ENCODE measurements at regions not wholly inside any gene's neighbourhood (a gene's known extent, or its start where the extent isn't known, plus 50 kb on each side); places are given as distances from the start of the nearest gene placed in this dataset.

DNA sequence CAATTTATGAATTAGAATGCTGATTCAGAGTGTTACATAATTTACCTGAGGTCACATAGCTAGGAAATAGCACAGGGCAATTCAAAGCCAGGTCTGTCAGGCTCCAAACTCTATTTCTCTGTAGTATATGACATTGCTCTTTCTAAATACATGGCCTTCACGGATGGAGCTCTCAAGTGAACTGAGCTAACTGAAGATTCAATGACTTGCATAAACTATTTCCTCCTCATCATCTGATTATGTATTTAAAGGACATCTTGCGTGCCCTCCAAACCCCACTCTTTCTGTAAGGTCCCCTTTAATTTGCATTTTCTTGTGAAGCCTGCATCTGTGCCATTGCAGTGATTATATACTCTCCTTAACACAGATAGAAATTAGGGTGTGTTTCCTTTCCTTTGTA is 537.4 kb upstream of the VRK2 start:
- H3K4me3 Mint-ChIP-seq (ENCODE audit: unreplicated experiment), result no peak overlapping the region
- TF ChIP-seq, protein P1, sequence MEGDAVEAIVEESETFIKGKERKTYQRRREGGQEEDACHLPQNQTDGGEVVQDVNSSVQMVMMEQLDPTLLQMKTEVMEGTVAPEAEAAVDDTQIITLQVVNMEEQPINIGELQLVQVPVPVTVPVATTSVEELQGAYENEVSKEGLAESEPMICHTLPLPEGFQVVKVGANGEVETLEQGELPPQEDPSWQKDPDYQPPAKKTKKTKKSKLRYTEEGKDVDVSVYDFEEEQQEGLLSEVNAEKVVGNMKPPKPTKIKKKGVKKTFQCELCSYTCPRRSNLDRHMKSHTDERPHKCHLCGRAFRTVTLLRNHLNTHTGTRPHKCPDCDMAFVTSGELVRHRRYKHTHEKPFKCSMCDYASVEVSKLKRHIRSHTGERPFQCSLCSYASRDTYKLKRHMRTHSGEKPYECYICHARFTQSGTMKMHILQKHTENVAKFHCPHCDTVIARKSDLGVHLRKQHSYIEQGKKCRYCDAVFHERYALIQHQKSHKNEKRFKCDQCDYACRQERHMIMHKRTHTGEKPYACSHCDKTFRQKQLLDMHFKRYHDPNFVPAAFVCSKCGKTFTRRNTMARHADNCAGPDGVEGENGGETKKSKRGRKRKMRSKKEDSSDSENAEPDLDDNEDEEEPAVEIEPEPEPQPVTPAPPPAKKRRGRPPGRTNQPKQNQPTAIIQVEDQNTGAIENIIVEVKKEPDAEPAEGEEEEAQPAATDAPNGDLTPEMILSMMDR (IDR thresholded peaks at IDR 0.05; ENCODE audit: unreplicated experiment), result no peak
- no peaks in the 10 kb centered on the region for H3K27me3 Mint-ChIP-seq (ENCODE audit: insufficient read depth, unreplicated experiment)
- CTCF ChIA-PET, result interaction anchor here (0.7 to 3.0 kb wide), 5 partner anchors 9 to 1326 kb away, joined by 3 to 17 read pairs (median 7); partner anchors contain the start of gene CCDC85A
- no TSS peak for BruUV-seq (replicated peaks)
- intact Hi-C loops (cut with micrococcal nuclease), result no loop called here
- H3K9me3 Mint-ChIP-seq (ENCODE audit: unreplicated experiment), result no peaks in the 10 kb centered on the region
- POLR2A ChIA-PET, result no interaction called here
- H3K36me3 Mint-ChIP-seq (ENCODE audit: insufficient read depth, unreplicated experiment), result no peaks in the 10 kb centered on the region
- no peaks in the 10 kb centered on the region for H3K4me1 Mint-ChIP-seq (ENCODE audit: insufficient read depth, unreplicated experiment)
- no peak for DNase-seq (ENCODE audit: unreplicated experiment)
- no peak overlapping the region for H3K27ac Mint-ChIP-seq (ENCODE audit: low read depth, unreplicated experiment)

DNA sequence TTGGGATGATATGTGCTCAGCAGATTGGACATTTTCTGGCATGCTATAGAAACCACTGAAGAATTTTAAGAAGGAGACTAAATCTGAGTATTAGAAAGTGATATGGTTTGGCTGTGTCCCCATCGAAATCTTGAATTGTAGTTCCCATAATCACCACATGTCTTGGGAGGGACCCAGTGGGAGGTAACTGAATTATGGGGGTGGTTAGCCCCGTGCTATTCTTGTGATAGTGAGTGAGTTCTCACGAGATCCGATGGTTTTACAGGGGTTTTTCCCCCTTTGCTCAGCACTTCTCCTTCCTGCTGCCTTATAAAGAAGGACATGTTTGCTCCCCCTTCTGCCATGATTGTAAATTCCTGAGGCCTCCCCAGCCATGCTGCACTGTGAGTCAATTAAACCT is 535.9 kb upstream of the VRK2 start:
- no peak overlapping the region for H3K4me3 Mint-ChIP-seq (ENCODE audit: unreplicated experiment)
- ChIA-PET POLR2A (no interaction called here), CTCF (interaction anchor here (0.7 kb wide), 2 partner anchors 789 to 1793 kb away, joined by 3 to 4 read pairs; no protein-coding TSS in a partner anchor)
- H3K27me3 Mint-ChIP-seq (ENCODE audit: insufficient read depth, unreplicated experiment), result no peaks in the 10 kb centered on the region
- H3K36me3 Mint-ChIP-seq (ENCODE audit: insufficient read depth, unreplicated experiment), result no peaks in the 10 kb centered on the region
- H3K9me3 Mint-ChIP-seq (ENCODE audit: unreplicated experiment), result no peaks in the 10 kb centered on the region
- intact Hi-C loops (cut with micrococcal nuclease), result loop anchor here (10.0 kb wide), 1 partner anchor 1436 kb away; no protein-coding TSS in a partner anchor
- TF ChIP-seq, protein P1 (IDR thresholded peaks at IDR 0.05; ENCODE audit: unreplicated experiment), result peak; percentile 11
- H3K27ac Mint-ChIP-seq (ENCODE audit: low read depth, unreplicated experiment), result no peak overlapping the region
- DNase-seq (ENCODE audit: unreplicated experiment), result no peak
- H3K4me1 Mint-ChIP-seq (ENCODE audit: insufficient read depth, unreplicated experiment), result no peaks in the 10 kb centered on the region
- no TSS peak for BruUV-seq (replicated peaks)

DNA sequence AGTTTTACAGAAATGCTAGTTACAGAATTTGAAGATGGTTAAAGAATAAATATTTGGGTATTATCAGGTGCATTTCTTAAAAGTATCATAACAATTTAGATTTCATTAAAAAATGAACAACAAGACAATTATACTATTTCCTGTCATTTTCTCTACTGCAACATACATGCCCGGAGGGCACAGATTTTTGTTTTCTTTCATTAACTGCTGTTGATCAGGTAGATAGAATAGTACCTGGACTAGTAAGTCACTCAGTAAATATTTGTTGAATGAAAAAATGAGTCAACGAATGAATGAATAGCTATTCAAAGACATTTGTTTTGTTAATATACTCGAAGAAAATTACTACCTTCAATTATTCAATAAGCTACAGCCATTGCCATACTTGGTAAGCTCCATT is 531.2 kb upstream of the VRK2 start:
- H3K27ac Mint-ChIP-seq (ENCODE audit: low read depth, unreplicated experiment), result no peak overlapping the region
- intact Hi-C loops (cut with micrococcal nuclease), result loop anchor here (5.0 to 10.0 kb wide), 2 partner anchors 773 to 1441 kb away; no protein-coding TSS in a partner anchor
- no peaks in the 10 kb centered on the region for H3K4me1 Mint-ChIP-seq (ENCODE audit: insufficient read depth, unreplicated experiment)
- no peak overlapping the region for H3K4me3 Mint-ChIP-seq (ENCODE audit: unreplicated experiment)
- CTCF ChIA-PET, result interaction anchor here (0.6 to 1.8 kb wide), 7 partner anchors 763 to 1385 kb away, joined by 3 to 9 read pairs (median 4); partner anchors contain the start of gene CCDC85A
- TF ChIP-seq, protein P1 (IDR thresholded peaks at IDR 0.05; ENCODE audit: unreplicated experiment), result no peak
- BruUV-seq (replicated peaks), result no TSS peak
- H3K9me3 Mint-ChIP-seq (ENCODE audit: unreplicated experiment), result no peaks in the 10 kb centered on the region
- POLR2A ChIA-PET, result no interaction called here
- no peaks in the 10 kb centered on the region for H3K36me3 Mint-ChIP-seq (ENCODE audit: insufficient read depth, unreplicated experiment)
- DNase-seq (ENCODE audit: unreplicated experiment), result no peak
- no peaks in the 10 kb centered on the region for H3K27me3 Mint-ChIP-seq (ENCODE audit: insufficient read depth, unreplicated experiment)

DNA sequence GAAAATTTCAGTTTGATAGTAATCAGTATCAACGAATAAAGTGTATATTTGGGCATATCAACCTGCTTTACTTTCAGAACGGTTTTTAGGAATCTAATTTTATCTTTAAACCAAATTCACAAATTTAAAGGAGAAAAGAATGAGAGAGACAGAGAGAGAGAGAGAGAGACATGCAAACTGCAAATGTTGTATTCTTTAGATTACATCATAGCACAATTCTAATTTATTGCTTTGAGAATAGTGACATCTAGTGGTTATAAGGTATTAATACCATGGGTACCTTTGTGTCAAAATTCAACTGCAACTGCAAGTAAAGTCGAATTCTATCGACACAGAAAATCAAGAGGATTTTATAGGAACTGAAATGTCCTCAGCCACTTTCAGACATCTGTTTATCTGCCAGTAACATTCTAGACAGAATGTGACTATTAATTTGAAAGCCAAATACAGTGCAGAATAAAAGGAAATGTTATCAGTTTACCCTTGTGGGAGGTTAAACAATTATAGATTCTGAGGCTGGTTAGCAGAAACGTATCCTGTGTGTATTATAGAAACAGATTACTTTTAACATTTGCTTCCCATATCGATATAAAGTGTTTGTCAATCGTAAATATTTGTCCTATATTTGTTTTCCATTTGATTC is 529.8 kb upstream of the VRK2 start:
- no peaks in the 10 kb centered on the region for H3K27me3 Mint-ChIP-seq (ENCODE audit: insufficient read depth, unreplicated experiment)
- no TSS peak for BruUV-seq (replicated peaks)
- DNase-seq (ENCODE audit: unreplicated experiment), result peak; percentile 38

More for the DNA sequence above, 529.8 kb upstream of the VRK2 start:
- no peak overlapping the region for H3K4me3 Mint-ChIP-seq (ENCODE audit: unreplicated experiment)
- H3K4me1 Mint-ChIP-seq (ENCODE audit: insufficient read depth, unreplicated experiment), result no peaks in the 10 kb centered on the region
- ChIA-PET POLR2A (no interaction called here), CTCF (interaction anchor here (0.6 to 4.1 kb wide), 6 partner anchors 18 to 1334 kb away, joined by 3 to 18 read pairs (median 4); partner anchors contain the start of gene CCDC85A)
- intact Hi-C loops (cut with micrococcal nuclease), result loop anchor here (1.0 to 10.0 kb wide), 4 partner anchors 775 to 1442 kb away; partner anchors contain the start of gene CCDC85A
- TF ChIP-seq, protein P1 (IDR thresholded peaks at IDR 0.05; ENCODE audit: unreplicated experiment), result peak; percentile 42
- no peaks in the 10 kb centered on the region for H3K36me3 Mint-ChIP-seq (ENCODE audit: insufficient read depth, unreplicated experiment)
- no peak overlapping the region for H3K27ac Mint-ChIP-seq (ENCODE audit: low read depth, unreplicated experiment)
- peaks cover under 1% of the 10 kb centered on the region for H3K9me3 Mint-ChIP-seq (ENCODE audit: unreplicated experiment)
